Fibroblast of pulmonary artery (primary cell): ENCODE measurements at regions not wholly inside any gene's neighbourhood (a gene's known extent, or its start where the extent isn't known, plus 50 kb on each side); places are given as distances from the start of the nearest gene placed in this dataset.
A peak's percentile ranks its signal among the peaks of the same experiment; 100 is the strongest.

Experiments
- DNase-seq: peaks from one replicate; pipeline ENCODE4 v3.0.0-alpha.2; 2010; ENCODE audit warnings: low read depth
- H3K4me3 ChIP-seq: replicated peaks from 2 replicates; pipeline ENCODE4 v1.5.1; 2011; ENCODE audit warnings: low read depth, mild to moderate bottlenecking, control low read depth, low read length, moderate library complexity
- TF ChIP-seq, protein P1 (sequence below): IDR thresholded peaks from 2 replicates; pipeline ENCODE4 v1.5.1; 2011; ENCODE audit warnings: mild to moderate bottlenecking, control low read depth, low read length, inconsistent platforms; ENCODE audit errors: missing control alignments

- no peak overlapping the region for H3K4me3 ChIP-seq
- TF ChIP-seq, protein P1, sequence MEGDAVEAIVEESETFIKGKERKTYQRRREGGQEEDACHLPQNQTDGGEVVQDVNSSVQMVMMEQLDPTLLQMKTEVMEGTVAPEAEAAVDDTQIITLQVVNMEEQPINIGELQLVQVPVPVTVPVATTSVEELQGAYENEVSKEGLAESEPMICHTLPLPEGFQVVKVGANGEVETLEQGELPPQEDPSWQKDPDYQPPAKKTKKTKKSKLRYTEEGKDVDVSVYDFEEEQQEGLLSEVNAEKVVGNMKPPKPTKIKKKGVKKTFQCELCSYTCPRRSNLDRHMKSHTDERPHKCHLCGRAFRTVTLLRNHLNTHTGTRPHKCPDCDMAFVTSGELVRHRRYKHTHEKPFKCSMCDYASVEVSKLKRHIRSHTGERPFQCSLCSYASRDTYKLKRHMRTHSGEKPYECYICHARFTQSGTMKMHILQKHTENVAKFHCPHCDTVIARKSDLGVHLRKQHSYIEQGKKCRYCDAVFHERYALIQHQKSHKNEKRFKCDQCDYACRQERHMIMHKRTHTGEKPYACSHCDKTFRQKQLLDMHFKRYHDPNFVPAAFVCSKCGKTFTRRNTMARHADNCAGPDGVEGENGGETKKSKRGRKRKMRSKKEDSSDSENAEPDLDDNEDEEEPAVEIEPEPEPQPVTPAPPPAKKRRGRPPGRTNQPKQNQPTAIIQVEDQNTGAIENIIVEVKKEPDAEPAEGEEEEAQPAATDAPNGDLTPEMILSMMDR, result no peak
Measured at GRCh38 chr12:74108729-74109128, 428.9 kb upstream of the ATXN7L3B start.

GRCh38 chr12:74111688-74112360 is 425.8 kb upstream of the ATXN7L3B start:
- no peak overlapping the region for H3K4me3 ChIP-seq
- TF ChIP-seq, protein P1, result no peak
- DNase-seq, result peak; percentile 4

More at GRCh38 chr12:74108729-74109128, 428.9 kb upstream of the ATXN7L3B start:
- no peak for DNase-seq

DNA sequence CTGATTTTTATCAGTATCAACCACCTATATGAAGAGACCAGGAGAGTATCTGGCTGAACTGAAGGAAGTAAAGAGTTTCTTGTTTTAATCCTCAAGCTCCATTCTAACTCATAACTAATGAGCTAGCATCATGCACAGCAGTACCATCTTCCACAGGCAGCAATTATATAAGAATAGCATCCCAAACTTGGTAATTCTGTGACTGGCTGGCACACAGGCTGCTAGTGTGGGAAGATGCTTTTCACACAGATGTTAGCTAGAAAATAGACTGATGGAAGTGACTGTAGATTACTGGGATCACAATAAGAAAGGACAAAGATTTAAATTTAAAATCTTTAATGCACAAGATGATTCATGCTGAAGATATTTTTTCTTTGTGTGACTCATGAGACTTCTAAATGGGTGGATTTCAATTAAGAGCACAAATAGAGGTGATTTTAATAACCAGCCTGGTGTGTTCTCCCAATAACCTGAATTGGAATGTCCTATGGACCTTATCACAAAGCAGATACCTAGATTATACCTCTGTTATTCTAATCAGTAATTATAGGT is 417.7 kb upstream of the ATXN7L3B start:
- no peak overlapping the region for H3K4me3 ChIP-seq
- TF ChIP-seq, protein P1, result no peak
- no peak for DNase-seq

- TF ChIP-seq, protein P1, result no peak
- no peak for DNase-seq
- H3K4me3 ChIP-seq, result no peak overlapping the region
Measured at GRCh38 chr12:74120644-74121043, 417.0 kb upstream of the ATXN7L3B start.

DNA sequence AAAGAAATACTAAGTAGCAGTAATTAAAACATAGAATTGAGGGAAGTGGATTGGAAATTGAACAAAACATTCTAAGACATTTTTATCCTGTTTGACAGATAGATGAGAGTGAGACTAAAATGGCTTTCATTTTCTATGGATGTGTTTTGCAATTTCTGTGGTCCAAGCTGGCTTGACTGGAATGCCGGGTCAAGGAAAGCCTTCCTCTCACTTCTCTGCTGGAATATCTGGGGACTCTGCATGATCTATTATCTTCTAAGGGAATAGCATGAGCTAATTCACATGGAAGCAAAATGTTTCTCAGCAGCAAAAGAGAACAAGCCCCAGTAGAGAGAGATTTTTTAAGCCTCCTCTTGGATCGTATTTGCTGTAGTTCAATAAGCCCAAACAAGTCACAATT is 407.9 kb upstream of the ATXN7L3B start:
- TF ChIP-seq, protein P1, result no peak
- no peak overlapping the region for H3K4me3 ChIP-seq
- DNase-seq, result no peak

GRCh38 chr12:74144396-74144795 is 393.2 kb upstream of the ATXN7L3B start:
- TF ChIP-seq, protein P1, result no peak
- DNase-seq, result no peak
- no peak overlapping the region for H3K4me3 ChIP-seq

- H3K4me3 ChIP-seq, result no peak overlapping the region
- TF ChIP-seq, protein P1, result no peak
- no peak for DNase-seq
Measured at GRCh38 chr12:74145328-74145727, 392.3 kb upstream of the ATXN7L3B start.
